Sigmoid colon (tissue), 4 donors: ENCODE measurements at regions not wholly inside any gene's neighbourhood (a gene's known extent, or its start where the extent isn't known, plus 50 kb on each side); places are given as distances from the start of the nearest gene placed in this dataset.

Source experiments
- CTCF ChIP-seq, 4 experiments: fragments of 450-650 bp in 3 of 4; fragments of 200-600 bp in 1 of 4; IDR thresholded peaks; one replicate each; pipeline ENCODE4 v1.5.1; 2016 to 2019; ENCODE audit warnings: antibody characterized with exemption in 4 of 4, mild to moderate bottlenecking in 3 of 4, moderate library complexity in 2 of 4
- EP300 ChIP-seq, 4 donors: sonication (generic); formaldehyde crosslinking; IDR thresholded peaks; one replicate each; pipeline ENCODE4 v1.6.1; 2017; ENCODE audit warnings: antibody characterized with exemption in 4 of 4
- POLR2A ChIP-seq, 2 donors: fragments of 450-650 bp; IDR thresholded peaks; one replicate each; pipeline ENCODE4 v1.6.1; 2016; ENCODE audit warnings: antibody characterized with exemption in 2 of 2, mild to moderate bottlenecking in 2 of 2, moderate library complexity in 2 of 2
- POLR2AphosphoS5 ChIP-seq, 4 donors: sonication (generic); formaldehyde crosslinking; IDR thresholded peaks; one replicate each; pipeline ENCODE4 v1.6.1; 2017; ENCODE audit warnings: antibody characterized with exemption in 4 of 4

GRCh38 chr2:60337142-60337497 is 216.3 kb downstream of the BCL11A start:
- TF ChIP-seq POLR2A (IDR thresholded peaks at IDR 0.05) (no peak), CTCF (IDR thresholded peaks at IDR 0.05) (no peak), POLR2AphosphoS5 (IDR thresholded peaks at IDR 0.05) (no peak), EP300 (IDR thresholded peaks at IDR 0.05) (no peak)
